C4-2B (cell line): ENCODE measurements at regions not wholly inside any gene's neighbourhood (a gene's known extent, or its start where the extent isn't known, plus 50 kb on each side); places are given as distances from the start of the nearest gene placed in this dataset.

Experiments
- ZFX ChIP-seq: fragments of 450-650 bp; IDR thresholded peaks from 2 replicates; pipeline ENCODE4 v1.6.1; 2017
- TF ChIP-seq, protein P1 (sequence below): fragments of 450-650 bp; conservative IDR thresholded peaks from 2 replicates; pipeline ENCODE4 v1.5.1; 2017; ENCODE audit warnings: mild to moderate bottlenecking

DNA sequence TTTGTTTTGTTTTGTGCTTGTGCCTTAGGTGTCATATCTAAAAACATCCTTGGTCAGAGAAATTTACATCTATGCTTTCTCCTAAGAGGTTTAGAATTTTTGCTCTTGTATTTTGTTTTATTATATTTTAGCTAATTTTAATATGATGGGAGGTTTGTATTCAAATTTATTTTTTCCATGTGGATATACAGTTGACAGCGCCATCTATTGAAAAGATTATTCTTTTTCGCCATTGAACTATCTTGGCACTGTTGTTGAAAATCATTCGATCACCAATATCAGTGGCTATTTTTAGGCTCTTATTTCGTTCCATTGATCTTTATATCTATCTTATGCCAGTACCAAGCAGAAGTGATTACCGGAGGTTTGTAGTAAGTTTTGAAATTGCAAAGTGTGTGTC lies 510.3 kb downstream of the BRD1 start:
- no peak for TF ChIP-seq ZFX
- TF ChIP-seq, protein P1, sequence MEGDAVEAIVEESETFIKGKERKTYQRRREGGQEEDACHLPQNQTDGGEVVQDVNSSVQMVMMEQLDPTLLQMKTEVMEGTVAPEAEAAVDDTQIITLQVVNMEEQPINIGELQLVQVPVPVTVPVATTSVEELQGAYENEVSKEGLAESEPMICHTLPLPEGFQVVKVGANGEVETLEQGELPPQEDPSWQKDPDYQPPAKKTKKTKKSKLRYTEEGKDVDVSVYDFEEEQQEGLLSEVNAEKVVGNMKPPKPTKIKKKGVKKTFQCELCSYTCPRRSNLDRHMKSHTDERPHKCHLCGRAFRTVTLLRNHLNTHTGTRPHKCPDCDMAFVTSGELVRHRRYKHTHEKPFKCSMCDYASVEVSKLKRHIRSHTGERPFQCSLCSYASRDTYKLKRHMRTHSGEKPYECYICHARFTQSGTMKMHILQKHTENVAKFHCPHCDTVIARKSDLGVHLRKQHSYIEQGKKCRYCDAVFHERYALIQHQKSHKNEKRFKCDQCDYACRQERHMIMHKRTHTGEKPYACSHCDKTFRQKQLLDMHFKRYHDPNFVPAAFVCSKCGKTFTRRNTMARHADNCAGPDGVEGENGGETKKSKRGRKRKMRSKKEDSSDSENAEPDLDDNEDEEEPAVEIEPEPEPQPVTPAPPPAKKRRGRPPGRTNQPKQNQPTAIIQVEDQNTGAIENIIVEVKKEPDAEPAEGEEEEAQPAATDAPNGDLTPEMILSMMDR, result peak; percentile 53
